HFF-Myc (cell line): ENCODE measurements at regions not wholly inside any gene's neighbourhood (a gene's known extent, or its start where the extent isn't known, plus 50 kb on each side); places are given as distances from the start of the nearest gene placed in this dataset.
"Not testable (repeated sequence)": the region's sequence is repeated elsewhere in the genome, so short reads cannot be mapped to it uniquely, and the experiment has no call there.

Source experiments
- DNase-seq: peaks from one replicate; pipeline ENCODE4 v3.0.0-alpha.2; 2011; ENCODE audit warnings: low read depth; ENCODE audit errors: extremely low read depth
- H3K4me3 ChIP-seq: replicated peaks from 2 replicates; pipeline ENCODE4 v1.5.1; 2011; ENCODE audit warnings: low read depth, mild to moderate bottlenecking, control low read depth, low read length
- TF ChIP-seq, protein P1 (sequence below): IDR thresholded peaks from 2 replicates; pipeline ENCODE4 v1.5.1; 2012; ENCODE audit warnings: mild to moderate bottlenecking, low read depth, low read length, control low read depth; ENCODE audit errors: missing control alignments

GRCh38 chr22:23496445-23496833, 83.7 kb downstream of the IGLL1 start:
- DNase-seq, result no peak
- TF ChIP-seq, protein P1, sequence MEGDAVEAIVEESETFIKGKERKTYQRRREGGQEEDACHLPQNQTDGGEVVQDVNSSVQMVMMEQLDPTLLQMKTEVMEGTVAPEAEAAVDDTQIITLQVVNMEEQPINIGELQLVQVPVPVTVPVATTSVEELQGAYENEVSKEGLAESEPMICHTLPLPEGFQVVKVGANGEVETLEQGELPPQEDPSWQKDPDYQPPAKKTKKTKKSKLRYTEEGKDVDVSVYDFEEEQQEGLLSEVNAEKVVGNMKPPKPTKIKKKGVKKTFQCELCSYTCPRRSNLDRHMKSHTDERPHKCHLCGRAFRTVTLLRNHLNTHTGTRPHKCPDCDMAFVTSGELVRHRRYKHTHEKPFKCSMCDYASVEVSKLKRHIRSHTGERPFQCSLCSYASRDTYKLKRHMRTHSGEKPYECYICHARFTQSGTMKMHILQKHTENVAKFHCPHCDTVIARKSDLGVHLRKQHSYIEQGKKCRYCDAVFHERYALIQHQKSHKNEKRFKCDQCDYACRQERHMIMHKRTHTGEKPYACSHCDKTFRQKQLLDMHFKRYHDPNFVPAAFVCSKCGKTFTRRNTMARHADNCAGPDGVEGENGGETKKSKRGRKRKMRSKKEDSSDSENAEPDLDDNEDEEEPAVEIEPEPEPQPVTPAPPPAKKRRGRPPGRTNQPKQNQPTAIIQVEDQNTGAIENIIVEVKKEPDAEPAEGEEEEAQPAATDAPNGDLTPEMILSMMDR, result no peak
- no peak overlapping the region for H3K4me3 ChIP-seq

DNA sequence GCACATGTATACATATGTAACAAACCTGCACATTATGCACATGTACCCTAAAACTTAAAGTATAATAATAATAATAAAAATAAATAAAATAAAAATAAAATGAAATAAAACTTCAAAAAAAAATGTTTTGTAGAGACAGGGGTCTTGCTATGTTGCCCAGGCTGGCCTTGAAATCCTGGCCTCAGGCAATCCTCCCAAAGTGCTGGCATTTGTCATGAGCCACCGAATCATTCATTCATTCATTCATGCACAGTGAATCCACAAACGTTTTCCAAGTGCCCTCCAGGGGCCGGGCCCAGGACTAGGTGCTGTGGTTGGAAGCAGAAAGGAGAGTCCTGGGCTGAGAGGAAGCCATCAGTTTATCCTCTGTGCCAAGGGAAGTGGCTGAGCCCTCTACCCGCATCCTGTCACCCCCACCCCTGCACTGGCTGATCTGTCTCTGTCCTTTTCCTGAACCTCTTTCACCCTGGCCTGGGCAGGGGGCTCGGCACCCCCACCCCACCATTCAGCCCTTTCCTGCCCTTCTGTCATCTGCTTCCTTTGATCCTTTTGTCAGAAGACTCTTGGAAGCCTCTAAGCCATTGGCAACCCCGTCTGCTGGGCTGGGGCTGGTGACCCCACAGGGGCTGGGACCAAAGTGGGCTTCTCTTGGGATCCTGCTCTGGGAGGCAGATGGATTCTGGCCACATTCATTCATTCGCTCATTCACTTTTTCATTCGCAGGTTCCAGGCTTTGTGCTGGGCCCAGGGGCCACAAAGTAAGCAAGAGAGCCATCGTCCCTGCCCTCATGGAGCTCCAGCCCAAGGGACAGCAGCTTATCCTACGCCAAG, 84.3 kb downstream of the IGLL1 start:
- no peak for DNase-seq
- TF ChIP-seq, protein P1, result no peak
- H3K4me3 ChIP-seq, result no peak overlapping the region

- no peak for DNase-seq
- TF ChIP-seq, protein P1, result no peak
- no peak overlapping the region for H3K4me3 ChIP-seq
These were observed 85.2 kb downstream of the IGLL1 start for GRCh38 chr22:23494930-23495266.

- H3K4me3 ChIP-seq, result no peak overlapping the region
- no peak for DNase-seq
- TF ChIP-seq, protein P1, result no peak
These were observed 94.6 kb downstream of the IGLL1 start for GRCh38 chr22:23485490-23485889.

- TF ChIP-seq, protein P1, result no peak
These were observed 95.4 kb downstream of the IGLL1 start for GRCh38 chr22:23484651-23485050.

DNA sequence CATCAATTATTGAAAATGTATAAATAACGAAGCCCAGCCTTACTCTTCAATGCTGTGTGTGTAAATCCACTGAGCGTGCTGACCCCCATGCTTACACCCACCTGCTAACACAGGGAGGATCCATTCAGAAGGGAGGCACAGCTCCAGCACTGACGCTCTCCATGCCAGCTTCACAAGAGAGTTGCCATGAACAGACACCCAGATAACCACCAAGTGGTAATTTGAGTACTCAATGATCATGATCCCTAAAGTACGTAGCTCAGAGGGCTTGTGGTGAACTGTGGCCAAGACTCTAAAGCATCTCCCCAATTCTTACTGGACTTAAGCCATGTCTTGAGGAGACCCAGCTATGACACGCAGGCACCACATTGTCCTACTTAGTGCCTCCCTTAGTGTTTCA, 98.7 kb downstream of the IGLL1 start:
- H3K4me3 ChIP-seq, result no peak overlapping the region
- TF ChIP-seq, protein P1, result no peak
- no peak for DNase-seq

More at GRCh38 chr22:23484651-23485050, 95.4 kb downstream of the IGLL1 start:
- no peak overlapping the region for H3K4me3 ChIP-seq
- no peak for DNase-seq

DNA sequence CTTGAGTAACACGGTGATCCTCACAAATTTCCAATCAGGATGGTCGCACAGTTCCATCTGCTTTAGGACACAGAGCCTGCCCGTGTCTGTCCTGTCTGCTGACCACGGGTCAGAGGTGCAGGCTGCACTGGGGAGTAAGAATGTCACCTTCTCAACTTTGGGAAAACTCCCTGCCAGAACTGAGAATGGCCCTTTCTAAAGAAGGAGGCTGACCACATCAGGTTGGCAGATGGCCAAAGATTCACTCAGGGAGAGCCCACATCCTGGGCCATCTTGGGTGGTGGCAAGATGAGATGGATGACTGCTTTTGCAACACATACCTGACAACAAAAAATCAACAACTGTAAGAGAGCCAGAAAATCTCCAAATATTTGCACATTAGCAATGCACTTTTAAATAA, 101.9 kb downstream of the IGLL1 start:
- TF ChIP-seq, protein P1, result no peak
- DNase-seq, result no peak

GRCh38 chr22:23474531-23474930, 105.6 kb downstream of the IGLL1 start:
- not testable (repeated sequence) for DNase-seq, H3K4me3 ChIP-seq

More for the DNA sequence above, 101.9 kb downstream of the IGLL1 start:
- H3K4me3 ChIP-seq, result no peak overlapping the region
